ENCODE measurements at regions not wholly inside any gene's neighbourhood (a gene's known extent, or its start where the extent isn't known, plus 50 kb on each side); places are given as distances from the start of the nearest gene placed in this dataset.
"Not testable (repeated sequence)": the region's sequence is repeated elsewhere in the genome, so short reads cannot be mapped to it uniquely, and the experiment has no call there.

DNA sequence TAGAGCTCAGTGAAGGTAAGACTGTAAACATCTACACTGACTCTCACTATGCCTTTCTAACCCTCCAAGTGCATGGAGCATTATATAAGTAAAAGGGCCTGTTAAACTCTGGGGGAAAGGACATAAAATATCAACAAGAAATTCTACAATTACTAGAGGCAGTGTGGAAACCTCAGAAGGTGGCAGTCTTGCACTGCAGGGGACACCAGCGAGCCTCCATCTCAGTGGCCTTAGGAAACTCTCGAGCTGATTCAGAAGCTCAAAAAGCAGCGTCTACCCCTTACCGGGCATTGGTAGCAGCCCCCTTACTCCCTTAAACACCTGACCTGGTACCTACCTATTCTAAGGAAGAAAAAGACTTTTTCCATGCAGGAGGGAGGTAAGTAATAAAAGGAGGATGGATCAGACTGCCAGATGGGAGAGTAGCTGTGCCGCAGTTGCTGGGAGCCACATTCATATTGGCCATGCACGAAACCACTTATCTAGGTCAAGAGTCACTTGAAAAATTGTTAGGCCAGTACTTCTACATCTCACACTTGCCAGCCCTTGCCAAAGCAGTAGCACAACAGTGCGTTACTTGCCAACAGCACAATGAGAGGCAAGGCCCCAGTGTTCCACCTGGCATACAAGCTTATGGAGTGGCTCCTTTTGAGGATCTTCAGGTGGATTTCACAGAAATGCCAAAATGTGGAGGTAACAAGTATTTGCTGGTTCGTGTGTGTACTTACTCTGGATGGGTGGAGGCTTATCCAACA lies 258.8 kb upstream of the PRKX start:
- in situ Hi-C loops (cut with MboI; ENCODE audit: low sequenced_read_pairs): not testable (repeated sequence)

DNA sequence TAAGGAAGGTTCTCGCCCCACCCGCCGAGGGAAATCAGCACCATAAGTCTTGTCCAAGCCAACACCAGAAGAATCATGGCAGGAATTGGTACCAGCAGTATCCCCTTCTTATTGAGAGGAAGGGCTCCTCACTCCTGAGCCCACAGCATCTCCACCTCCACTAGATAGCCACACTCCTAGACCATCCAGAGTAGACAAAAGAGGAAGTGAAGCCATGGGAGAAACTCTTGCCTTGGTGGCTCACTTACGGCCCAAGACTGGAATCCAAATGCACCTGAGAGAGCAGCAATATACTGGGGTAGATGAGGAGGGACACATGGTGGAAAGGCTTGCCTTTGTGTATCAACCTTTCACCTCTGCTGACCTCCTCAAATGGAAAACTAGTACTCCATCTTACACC lies 255.3 kb upstream of the PRKX start:
- in situ Hi-C loops (cut with MboI; ENCODE audit: low sequenced_read_pairs): no loop called here

DNA sequence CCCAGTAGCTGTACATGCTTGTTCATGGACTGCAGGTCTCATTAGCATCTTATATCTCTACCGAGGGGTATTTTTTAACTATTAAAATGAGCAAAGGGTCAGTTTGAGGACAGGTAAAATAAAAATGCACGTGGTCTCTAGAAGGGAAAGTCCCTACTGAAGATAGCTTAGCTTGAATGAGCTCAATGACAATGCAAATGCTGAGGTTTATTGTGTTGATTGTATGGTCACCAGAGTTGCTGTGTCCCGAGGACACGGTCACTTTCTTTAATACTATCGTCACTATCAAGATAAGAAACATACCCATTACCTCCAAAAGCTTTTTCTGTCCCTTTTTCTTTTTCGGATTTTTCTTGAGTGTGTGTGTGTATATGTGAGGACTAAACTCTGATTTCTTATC lies 250.5 kb upstream of the PRKX start:
- in situ Hi-C loops (cut with MboI; ENCODE audit: low sequenced_read_pairs): no loop called here

DNA sequence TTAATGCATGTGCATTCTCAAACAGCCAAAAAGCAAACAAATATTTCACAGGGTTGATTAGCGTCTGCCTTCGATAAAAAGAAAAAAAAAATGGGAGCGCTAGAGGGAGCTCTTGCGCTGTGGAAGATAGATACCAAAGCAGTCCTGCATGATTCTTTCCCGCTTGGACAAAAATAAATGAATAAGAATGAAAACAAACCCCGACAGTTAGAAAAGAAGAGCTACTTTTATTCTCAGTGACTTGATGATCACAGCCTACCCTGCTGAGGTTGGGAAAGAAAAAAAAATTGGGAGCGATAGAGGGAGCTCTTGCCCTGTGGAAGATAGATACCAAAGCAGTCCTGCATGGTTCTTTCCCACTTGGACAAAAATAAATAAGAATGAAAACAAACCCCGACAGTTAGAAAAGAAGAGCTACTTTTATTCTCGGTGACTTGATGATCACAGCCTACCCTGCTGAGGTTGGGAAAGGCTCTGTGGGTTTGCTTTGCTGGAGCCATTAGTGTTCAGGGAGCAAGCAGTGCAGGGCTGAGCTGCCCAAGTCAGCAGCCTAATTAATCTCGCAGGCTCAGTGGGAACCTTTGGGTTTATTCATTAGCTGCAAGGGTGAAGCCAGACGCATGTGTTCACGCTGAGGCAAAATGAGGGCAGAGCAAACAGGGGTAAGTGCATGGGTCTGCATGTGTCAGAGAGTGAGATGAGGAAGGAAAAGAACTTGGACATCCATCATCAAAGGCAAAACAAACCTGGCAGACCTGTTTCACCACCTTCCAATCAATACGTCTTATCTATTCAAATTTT lies 249.3 kb upstream of the PRKX start:
- in situ Hi-C loops (cut with MboI; ENCODE audit: low sequenced_read_pairs): no loop called here

DNA sequence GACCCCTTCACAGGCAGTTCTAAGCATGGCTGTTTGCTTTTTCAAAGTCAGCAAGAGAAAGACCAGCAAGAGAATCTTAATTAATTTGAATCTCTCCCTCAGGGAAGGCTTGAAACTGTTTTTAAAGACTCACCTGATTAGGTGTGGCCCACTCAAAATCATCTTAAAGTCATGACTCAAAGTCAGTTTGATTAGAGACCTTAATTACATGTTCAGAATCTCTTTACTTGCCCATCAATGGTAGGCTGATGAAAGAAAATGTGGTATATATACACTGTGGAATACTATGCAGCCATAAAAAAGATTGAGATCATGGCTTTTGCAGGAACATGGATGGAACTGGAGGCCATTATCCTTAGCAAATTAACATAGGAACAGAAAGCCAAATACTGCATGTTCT lies 247.5 kb upstream of the PRKX start:
- in situ Hi-C loops (cut with MboI; ENCODE audit: low sequenced_read_pairs): no loop called here

DNA sequence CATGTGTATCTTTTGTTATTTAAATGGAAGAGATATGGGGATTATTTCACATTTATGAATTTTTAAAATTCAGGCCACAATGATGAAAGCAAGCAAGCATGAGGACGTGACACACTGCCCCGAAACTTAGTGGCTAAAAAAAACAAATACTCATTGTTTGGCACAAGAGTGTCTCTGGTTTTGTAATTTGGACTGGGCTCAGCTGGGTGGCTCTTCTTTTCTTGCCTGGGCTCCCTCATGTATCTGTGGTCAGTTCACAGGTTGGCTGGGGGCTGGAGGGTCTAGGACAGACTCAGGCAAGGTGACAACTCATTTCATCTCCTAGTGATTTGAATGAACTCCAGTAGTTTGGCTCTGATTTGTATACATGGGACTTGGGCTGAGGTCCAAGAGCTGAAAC lies 238.4 kb upstream of the PRKX start:
- in situ Hi-C loops (cut with MboI; ENCODE audit: low sequenced_read_pairs): no loop called here

DNA sequence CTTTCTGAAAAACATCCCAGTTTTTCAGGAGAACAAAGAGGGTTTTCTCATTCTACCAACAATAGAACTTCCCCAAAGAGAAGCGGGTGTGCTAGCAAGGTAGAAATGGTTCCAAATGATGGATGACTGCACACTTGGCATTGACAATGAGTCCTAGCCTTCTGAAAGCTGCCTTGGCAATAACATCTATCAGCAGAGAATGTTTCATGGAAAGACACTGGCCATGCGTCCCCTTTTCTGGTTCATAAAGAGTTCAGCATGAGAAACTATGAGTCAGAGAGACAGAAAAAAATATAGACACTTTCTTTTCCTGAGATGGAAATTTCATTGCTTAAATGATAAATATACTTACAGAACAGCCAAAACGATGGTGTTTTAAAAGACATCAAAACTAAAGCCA lies 236.9 kb upstream of the PRKX start:
- in situ Hi-C loops (cut with MboI; ENCODE audit: low sequenced_read_pairs): no loop called here

DNA sequence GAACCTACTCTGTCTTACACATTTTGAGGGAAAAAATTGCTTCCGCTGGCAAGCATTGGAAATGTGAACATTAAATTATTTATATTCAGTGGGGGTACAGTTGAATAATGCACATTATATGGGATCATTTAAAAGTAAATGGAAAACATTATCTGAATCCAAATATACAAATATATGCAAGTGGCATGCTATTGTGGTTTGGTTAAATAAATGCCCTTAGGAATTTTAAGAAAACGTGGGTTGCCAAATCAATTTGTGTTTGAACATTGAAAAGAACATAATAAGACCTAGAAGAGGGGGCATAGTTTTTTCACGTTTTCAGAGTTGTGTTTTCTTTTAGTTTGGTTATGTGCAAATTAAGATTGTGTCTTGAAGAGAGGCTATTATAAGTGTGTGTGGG lies 230.5 kb upstream of the PRKX start:
- in situ Hi-C loops (cut with MboI; ENCODE audit: low sequenced_read_pairs): no loop called here

DNA sequence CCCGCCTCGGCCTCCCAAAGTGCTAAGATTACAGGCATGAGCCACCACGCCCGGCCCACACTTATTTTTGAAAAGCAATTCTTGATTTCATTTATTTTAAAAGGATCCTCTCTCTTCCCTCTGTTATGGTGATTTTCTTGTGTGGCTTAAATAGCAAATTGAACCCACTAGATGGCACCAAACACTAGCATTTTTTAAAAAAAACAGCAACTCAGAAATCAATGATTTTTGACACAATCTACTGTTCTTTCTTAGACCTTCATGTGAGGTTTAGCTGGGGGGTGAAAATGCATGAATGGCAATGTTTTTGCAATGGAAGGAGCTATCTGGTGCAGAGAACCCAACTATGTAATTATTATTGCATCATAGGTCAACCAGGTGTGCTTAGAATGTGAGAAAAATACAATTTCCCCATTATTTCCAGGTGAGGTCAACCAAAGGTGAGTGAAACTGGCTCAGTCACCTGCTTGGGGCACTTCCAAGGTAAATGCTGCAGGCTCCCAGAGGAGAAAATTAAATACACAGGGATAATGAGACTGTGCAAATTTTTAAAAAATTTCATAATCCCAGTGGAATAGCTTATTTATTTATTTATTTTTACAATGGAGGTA lies 226.7 kb upstream of the PRKX start:
- in situ Hi-C loops (cut with MboI; ENCODE audit: low sequenced_read_pairs): no loop called here

DNA sequence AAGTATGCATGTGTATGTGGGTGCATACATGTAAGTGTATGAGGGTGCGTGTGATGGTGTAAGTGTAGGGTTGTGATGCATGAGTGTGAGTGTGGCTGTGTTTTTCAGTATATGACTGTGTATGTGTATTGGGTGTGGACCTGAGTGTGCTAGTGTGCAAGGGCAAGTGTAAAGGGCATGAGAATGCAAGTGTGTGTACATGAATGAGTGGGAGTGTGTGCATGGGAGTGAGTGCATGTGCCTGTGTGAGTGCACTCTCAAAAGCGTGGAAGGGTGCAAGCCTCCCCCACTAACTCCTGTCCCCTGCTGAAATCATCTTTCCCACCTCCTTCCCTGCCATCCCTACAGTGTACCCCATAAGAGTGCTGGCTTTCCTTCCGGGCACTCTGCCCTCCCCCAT lies 225.1 kb upstream of the PRKX start:
- in situ Hi-C loops (cut with MboI; ENCODE audit: low sequenced_read_pairs): no loop called here

DNA sequence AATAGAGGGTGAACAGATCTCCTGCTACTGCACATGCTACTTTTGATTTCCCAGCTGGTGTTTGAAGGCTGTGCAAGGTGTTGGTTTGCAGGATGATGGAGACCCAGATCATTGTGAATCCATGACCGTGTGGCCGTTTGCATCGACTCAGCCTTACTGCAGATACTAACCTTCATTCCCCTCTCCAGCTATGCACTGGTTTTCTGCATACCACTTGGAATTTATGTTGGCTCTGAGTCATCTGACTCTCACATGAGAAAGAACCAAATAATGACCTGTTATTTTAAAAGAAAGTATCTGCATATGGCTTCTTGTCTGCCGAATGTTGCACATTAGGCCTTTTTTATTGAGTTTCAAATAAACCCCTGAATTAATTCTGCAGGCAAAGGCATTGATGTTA lies 221.7 kb upstream of the PRKX start:
- in situ Hi-C loops (cut with MboI; ENCODE audit: low sequenced_read_pairs): not testable (repeated sequence)

DNA sequence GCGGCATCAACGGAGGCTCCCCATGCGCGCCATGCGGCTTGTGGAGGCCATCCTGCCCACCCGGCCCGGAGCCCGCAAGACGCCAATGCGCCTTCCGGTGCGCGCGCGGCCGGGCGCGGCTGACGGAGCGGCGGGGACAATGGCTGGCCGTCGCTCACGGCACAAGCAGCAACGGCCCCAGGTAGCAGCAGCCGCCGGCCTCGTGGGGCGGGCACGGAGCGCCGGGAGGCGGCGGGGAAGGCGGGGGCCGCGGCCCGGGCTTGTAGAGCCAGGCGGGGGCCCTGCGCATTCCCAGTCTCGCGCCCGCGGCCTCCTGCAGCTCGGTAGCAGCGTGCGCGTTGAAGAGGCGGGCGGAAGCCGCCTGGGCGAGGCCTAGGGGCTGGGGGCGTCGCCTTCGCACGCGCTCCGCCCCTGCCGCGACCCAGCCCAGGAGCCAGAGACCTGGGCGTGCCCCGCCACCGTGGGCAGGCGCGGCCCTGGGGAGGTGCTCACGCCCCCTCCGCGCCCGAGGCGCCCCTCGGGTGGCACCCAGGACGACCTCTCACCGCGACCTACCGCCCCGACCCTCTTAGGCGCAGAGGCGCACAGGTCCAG lies 207.1 kb upstream of the PRKX start:
- in situ Hi-C loops (cut with MboI; ENCODE audit: low sequenced_read_pairs): not testable (repeated sequence)

DNA sequence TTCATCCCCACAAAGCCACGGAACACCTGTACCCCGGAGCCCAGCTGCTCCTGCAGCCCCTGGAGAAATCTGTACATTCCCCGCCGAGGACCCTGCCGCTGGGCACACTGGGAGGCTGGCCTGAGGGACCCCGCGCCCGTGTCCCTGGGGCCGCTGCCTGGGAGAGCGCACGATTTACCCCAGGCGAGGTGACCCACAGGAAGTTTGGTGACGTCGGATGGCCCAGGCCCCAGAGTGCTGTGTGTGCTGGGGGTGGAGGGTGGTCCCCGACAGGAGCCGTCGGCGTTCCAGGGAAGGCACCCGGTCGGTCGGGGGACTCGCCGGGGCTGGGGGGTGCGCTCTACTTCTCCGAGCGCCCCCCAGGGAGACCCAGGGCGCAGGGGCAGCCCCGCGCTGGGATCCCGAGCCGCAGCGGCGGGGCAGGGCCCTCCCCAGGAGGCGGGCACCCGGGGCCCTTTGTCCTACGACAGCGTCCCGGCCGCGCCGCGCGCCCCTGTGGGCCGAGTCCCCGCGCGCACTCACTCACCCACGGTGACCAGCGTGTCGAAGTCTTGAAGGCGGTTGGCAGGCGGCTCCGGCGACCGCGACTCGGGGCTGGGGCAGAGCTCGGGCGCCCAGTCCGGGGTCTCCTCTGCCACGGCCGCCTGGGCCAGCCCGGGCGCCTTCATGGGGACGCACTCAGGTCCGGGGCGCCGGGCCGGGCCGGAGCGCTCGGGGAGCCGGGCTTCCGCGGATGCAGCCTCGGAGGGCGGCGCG lies 206.4 kb upstream of the PRKX start:
- in situ Hi-C loops (cut with MboI; ENCODE audit: low sequenced_read_pairs): not testable (repeated sequence)

DNA sequence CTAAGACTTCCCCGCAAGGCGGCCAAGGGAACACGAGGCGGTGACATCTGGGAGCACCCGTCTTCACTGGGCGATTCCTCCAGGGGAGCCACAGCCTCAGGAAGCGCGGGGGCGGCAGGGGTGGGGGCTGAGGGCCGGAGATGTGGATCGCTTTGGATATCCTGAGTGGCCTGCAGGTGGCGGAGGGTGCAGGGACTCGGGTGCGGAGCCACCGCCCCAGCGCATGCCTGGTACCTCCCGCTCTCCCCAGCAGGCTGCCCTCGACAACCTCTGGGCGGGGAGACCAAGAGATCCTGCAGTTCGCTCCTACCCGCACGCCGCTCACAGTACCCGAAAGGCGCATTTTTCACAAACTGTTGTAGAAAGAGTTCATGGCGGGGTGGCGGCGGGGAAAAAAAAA lies 201.4 kb upstream of the PRKX start:
- in situ Hi-C loops (cut with MboI; ENCODE audit: low sequenced_read_pairs): not testable (repeated sequence)

DNA sequence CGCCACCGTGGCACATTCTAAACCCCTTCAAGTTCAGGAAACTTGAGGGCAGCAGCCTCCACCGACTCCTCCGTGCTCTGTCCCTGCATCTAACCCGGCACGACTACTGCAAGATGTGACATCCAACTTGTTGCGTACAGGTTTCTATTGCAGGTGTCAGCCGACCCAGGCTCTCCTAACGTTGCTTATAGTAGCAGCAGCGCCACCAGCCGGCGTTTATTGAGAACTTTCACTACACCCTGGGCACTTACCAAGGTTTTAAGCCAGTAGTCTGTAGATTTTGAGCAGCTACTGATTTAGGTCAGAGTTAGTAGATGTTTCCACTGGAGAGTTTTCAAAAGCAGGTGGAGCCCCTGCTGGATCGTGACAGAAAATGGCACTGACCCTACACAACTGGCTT lies 200.6 kb upstream of the PRKX start:
- in situ Hi-C loops (cut with MboI; ENCODE audit: low sequenced_read_pairs): not testable (repeated sequence)

DNA sequence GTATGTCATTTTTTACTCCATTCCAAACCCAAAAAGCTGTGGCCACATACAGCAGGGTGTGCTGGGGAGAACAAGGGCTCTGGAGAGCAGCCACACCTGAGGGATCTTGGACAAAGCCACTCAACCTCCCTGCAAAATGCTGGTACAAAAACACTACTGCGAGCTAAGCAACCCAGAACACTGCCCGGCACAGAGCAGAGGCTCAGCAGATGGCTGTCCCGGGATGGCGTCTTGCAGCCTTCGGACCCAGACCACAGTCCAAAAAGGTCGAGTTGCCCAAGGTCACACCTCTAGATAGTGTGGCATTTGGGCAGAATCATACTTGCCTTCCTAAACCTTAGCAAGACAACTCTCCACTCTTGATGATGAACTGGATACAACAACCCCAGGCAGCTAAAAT lies 197.6 kb upstream of the PRKX start:
- in situ Hi-C loops (cut with MboI; ENCODE audit: low sequenced_read_pairs): not testable (repeated sequence)

DNA sequence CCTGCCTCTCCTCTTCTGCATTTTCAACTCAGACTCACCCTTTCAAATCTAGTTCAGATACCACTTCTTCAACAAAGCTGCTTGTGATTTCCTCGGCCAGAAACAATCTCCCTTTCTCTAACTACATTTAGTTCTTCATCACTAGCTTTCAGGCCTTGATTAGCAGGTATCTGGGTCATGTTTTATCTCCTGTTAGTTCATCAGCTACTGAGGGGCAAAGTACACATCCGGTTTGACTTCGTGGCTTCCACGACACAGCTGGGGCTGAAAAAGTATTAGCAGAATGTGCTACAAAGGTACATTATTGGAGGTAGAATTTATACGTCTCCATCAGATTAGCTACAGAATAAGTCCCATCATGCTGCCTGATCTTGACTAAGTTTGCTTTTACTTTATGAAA lies 197.2 kb upstream of the PRKX start:
- in situ Hi-C loops (cut with MboI; ENCODE audit: low sequenced_read_pairs): not testable (repeated sequence)

DNA sequence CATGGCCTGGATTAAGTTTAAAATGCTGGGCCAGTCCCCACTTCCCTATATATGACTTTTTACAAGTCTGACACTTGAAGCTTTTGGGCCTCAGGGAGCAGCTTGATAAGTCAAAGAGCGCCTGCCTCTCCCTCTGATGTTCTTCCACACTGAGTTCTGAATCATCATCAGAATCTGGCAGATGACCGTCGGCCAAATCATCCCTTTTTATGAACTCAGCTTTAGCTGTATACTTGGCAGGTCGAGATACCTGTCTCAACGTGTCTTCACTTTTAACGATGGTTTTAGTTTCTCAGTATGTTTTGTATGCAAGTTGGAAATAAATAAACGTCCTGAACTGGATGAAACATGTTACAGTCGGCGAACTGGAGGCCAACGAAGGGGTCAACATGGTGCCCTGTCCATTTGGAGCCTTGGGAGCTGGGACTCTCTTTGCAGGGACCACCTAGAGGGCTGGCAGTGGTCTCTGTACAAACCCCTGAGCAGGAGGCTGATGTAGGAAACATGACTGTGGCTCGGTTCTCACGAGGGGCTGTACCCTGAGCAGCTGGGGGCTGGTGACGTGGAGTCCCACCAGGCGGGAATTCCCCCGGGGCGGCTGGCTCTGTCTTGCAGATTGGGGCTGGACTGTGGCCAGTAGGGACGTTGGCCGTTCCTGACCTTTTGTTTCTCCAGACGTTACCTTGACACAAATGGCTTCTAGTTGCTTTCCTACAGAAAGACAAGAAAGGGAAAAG lies 192.2 kb upstream of the PRKX start:
- in situ Hi-C loops (cut with MboI; ENCODE audit: low sequenced_read_pairs): not testable (repeated sequence)

DNA sequence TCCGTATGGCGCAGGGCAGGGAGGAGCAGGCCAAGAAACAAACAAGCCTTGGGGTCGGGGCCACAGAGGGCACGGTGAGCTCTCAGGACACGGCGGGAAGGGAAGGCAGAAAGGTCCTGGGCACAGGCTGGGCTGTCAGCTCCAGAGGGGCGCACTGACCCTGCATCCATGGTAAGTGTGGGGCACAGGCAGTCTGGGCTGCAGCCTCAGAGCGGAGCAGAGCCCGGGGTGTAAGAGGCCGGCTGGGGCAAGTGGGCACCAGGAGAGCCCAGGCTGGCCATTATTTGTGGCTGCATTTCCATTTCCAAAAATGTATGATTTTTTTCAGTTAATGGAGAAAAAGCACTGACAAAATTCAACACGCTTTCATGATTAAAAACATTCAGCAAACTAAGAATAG lies 188.8 kb upstream of the PRKX start:
- in situ Hi-C loops (cut with MboI; ENCODE audit: low sequenced_read_pairs): not testable (repeated sequence)

DNA sequence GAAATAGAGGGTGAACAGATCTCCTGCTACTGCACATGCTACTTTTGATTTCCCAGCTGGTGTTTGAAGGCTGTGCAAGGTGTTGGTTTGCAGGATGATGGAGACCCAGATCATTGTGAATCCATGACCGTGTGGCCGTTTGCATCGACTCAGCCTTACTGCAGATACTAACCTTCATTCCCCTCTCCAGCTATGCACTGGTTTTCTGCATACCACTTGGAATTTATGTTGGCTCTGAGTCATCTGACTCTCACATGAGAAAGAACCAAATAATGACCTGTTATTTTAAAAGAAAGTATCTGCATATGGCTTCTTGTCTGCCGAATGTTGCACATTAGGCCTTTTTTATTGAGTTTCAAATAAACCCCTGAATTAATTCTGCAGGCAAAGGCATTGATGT lies 183.3 kb upstream of the PRKX start:
- in situ Hi-C loops (cut with MboI; ENCODE audit: low sequenced_read_pairs): not testable (repeated sequence)

Data from HL-60/S4 (cell line).